HPDE6-E6E7 (cell line): ENCODE measurements at regions not wholly inside any gene's neighbourhood (a gene's known extent, or its start where the extent isn't known, plus 50 kb on each side); places are given as distances from the start of the nearest gene placed in this dataset.

Source experiments
- DNase-seq: peaks from one replicate; pipeline ENCODE4 v3.0.0; 2011; ENCODE audit warnings: missing footprints; ENCODE audit errors: extremely low spot score

- DNase-seq, result no peak
These were observed 688.4 kb downstream of the REEP3 start for GRCh38 chr10:64209561-64209960.

- no peak for DNase-seq
These were observed 689.0 kb downstream of the REEP3 start for GRCh38 chr10:64210211-64210610.

- no peak for DNase-seq
These were observed 690.3 kb downstream of the REEP3 start for GRCh38 chr10:64211466-64211865.

- no peak for DNase-seq
These were observed 693.9 kb downstream of the REEP3 start for GRCh38 chr10:64215088-64215487.

GRCh38 chr10:64219271-64220025, 698.2 kb downstream of the REEP3 start:
- DNase-seq, result no peak

- no peak for DNase-seq
These were observed 713.3 kb downstream of the REEP3 start for GRCh38 chr10:64234489-64234888.

DNA sequence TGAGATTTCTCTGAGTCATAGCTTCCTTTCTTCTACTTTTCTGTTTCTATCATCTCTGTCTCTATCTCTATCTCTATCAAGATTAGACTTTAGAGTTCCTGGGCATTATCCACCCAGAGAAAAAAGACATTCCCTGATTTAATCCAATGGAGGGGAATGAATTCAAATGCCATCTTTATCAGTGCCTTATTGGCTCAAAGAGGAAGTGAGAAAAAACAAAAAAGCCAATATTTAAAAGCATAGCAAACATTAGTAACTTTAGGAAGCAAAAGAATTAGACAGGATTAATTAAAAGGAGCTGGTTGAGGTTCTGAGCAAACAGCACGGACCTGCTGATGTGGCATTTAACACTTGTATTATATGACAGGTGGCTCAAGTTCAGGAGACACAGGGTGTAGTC, 736.5 kb downstream of the REEP3 start:
- no peak for DNase-seq

DNA sequence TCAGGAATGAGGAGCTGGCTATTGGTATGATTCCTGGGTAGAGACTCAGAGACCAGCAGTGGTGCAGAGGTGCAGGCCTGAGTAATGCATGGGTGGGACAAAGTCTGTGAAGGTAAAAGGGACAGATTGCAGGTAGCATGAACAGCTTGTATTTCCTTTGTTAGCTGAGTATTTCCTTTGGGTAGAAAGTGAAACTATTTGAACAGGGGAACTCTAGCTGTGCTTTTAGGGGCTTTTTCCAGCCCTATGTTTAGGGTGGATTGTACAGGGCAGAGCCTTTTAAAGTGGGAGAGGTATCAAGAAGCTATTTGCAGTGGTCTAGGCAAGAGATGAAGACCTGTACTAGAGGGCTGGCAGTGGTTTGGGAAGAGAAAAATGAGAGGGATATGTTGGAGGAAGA, 739.9 kb downstream of the REEP3 start:
- DNase-seq, result no peak

GRCh38 chr10:64261676-64262075, 740.5 kb downstream of the REEP3 start:
- DNase-seq, result no peak

- DNase-seq, result no peak
These were observed 744.8 kb downstream of the REEP3 start for GRCh38 chr10:64265961-64266360.

DNA sequence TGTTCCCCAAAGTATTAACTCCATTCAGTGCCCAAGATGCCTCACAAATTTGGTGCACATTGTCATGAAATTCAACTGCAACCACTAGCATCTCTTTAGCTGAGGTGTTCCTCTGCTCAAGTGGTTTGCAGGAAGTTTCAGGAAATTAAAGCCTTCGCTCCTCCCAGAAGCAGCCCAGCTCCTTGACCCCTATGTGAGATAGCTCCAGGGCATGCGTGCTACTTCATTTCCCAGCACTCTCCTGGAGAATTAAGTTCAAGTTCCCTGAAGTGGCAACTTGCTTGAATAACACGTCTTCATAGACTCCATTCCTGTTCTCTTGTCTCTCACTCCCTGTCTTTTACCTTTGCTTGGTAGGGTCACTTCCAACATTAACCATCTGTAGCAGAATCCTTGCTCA, 750.3 kb downstream of the REEP3 start:
- no peak for DNase-seq

GRCh38 chr10:64271983-64272382, 750.8 kb downstream of the REEP3 start:
- no peak for DNase-seq

DNA sequence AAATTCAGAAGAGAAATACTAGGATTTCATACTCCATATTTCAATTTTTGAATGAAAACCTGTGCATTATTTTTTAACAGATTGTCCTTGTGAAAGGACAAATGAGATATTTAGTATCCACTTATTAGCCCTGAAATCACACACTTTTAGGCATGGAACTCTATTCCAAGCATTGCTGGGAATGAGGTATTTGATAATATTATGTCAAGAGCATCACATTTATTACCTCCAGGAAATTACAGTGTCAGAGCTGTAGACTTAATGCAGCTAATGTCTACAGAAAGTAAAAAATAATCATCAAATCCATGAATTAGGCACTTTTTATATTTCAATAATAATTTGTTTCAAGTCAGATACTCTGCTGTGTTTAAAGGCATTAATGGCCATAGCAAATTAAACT, 753.8 kb downstream of the REEP3 start:
- DNase-seq, result no peak

GRCh38 chr10:64275774-64276173, 754.6 kb downstream of the REEP3 start:
- no peak for DNase-seq

GRCh38 chr10:64277536-64277935, 756.3 kb downstream of the REEP3 start:
- DNase-seq, result no peak

DNA sequence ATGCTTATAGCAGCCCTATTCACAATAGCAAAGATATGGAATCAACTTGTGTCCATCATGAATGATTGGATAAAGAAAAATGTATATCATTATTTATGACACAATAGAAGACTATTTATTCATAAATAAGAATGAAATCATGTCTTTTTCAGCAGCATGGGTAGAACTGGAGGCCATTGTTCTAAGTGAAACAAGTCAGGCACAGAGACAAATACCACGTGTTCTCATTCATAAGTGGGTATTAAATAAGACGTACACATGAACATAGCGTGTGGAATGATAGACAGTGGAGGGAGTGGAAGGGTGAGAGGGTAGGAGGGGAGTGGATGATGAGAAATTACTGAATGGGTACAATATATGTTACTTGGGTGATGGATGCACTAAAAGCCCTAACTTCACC, 762.4 kb downstream of the REEP3 start:
- no peak for DNase-seq

GRCh38 chr10:64286533-64286932, 765.3 kb downstream of the REEP3 start:
- no peak for DNase-seq

DNA sequence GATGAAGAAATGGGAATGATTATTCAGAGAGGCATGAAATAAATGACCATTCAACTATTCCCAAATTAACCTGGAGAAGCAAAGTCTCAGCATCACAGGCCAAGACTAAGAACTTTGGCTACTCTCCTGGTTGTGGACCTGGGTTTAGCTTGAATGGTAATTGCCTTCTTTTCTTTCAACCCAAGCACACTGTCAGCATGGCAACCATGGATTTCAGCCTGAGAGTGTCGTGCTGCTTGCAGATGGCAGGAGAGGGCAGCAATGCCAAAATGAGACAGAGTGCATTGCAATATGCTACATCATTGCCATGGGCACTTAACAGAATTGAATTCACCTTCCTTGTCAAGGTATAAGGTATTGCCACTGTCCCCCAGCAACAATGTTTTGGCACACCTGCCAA, 767.2 kb downstream of the REEP3 start:
- DNase-seq, result no peak

DNA sequence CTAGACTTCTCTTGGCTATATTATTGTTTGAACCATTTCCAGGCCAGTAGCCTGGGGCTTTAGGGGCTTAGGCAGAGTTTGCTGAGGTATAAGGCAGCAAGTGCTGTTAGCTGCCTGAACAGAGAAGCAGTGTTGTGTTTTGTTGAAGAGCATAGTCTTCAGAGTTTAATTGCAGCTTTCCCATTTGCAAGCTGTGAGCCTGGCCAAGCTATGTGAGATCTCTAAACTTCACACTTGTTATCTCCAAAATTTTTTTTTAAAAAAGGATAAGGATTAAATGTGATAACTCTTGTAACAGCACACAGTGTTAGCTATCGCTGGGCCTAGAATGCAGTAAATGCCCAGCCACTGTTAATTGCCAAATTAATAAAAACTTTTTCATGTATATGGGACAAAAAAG, 782.4 kb downstream of the REEP3 start:
- DNase-seq, result no peak

- DNase-seq, result no peak
These were observed 785.6 kb downstream of the REEP3 start for GRCh38 chr10:64306729-64307327.

- no peak for DNase-seq
These were observed 791.7 kb downstream of the REEP3 start for GRCh38 chr10:64312876-64313275.

DNA sequence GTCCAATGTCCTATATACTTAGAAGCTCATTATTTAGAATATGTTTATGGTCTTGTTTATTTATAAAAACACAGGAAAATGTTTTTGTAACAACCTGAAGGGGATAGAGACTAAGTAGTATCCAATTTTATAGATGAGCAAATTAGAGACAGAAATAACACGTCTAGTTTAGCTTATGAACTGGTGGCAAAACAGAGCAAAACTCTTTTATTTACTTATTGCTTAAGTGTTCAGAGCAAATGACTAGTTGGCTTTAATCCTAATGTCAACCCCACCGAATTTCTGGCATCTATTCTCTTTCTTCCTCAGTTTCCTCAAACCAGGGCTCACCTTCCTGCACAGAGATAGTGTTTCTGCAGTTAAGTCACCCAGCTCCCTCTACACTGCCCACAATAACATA, 792.8 kb downstream of the REEP3 start:
- no peak for DNase-seq

- DNase-seq, result no peak
These were observed 795.2 kb downstream of the REEP3 start for GRCh38 chr10:64316416-64316815.

DNA sequence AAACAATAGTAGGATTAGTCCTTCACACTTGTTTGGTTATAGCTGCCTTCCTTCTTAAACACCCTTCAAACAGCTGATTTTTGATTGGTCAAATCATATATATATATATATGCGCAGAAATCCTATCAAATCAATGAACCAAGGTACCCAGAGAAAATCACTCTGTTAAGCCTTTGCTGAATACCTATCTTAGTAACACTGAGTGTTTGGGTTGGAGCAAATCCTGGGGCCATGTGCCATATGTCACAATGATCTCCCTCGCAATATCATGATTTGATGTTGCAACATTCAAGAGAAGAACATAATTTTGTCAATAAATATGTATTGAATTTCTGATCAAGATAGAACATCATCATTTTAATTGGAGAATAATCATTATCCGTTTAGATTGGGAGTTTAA, 795.6 kb downstream of the REEP3 start:
- DNase-seq, result no peak
